Activated naive CD4-positive, alpha-beta T cell treated with anti-CD3 and anti-CD28 coated beads, Interleukin-2, amount 50 U/mL, for 72 hours (primary cell): ENCODE measurements at regions not wholly inside any gene's neighbourhood (a gene's known extent, or its start where the extent isn't known, plus 50 kb on each side); places are given as distances from the start of the nearest gene placed in this dataset.
A peak's percentile ranks its signal among the peaks of the same experiment; 100 is the strongest.

Source experiments
- ATAC-seq, 2 donors: fragments of 150-1000 bp; cut with Tn5 transposase; 2 replicates each; pipeline ENCODE4 v1.10.0; 2021; ENCODE audit warnings: mild to moderate bottlenecking in 2 of 2, moderate library complexity in 2 of 2
- DNase-seq, 2 donors: peaks; one replicate each; pipeline ENCODE4 v3.0.0; 2021 to 2022; ENCODE audit warnings: low spot score in 2 of 2
- H3K27ac Mint-ChIP-seq, 2 donors: one replicate each; pipeline ENCODE4 v1.8.0; 2022; ENCODE audit warnings: mild to moderate bottlenecking in 2 of 2, mixed read lengths in 2 of 2
- H3K36me3 Mint-ChIP-seq, 2 donors: one replicate each; pipeline ENCODE4 v1.8.0; 2022; ENCODE audit warnings: mixed read lengths in 2 of 2
- H3K9me3 Mint-ChIP-seq, 2 donors: one replicate each; pipeline ENCODE4 v1.8.0; 2022; ENCODE audit warnings: mixed read lengths in 2 of 2

DNA sequence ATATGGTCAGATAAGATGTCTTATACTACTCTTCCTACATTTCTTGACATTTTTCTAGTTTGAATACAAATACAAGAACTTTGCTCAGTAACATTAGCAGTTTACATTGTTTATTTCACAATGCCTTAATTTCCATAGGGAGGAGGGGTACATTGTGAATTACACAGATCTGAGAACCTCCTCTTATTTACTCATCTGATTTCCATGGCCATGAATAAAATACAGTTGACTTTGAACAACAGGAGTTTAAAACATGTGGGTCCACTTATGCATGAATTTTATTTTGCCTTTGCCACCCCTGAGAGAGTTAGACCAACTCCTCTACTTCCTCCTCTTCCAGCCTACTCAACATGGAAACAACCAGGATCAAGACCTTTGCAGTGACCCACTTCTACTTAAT lies 67.7 kb downstream of the MGST1 start:
- Mint-ChIP-seq H3K9me3 (peaks cover 10% of the 10 kb centered on the region in 2 donors), H3K27ac (no peak overlapping the region), H3K36me3 (no peaks in the 10 kb centered on the region)
- ATAC-seq (no peak), DNase-seq (no peak)

DNA sequence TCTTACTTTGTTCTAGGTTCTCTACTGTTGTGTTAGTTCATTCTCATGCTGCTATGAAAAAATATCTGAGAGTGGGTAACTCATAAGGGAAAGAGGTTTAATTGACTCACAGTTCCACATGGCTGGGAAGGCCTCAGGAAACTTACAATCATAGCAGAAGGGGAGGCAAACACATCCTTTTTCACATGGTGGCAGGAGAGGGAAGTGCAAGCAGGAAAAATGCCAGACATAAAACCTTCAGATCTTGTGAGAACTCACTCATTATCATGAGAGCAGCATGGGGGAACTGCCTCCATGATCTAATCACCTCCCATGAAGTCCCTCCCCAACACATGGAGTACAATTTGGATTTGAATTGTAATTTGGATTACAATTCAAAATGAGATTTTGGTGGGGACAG lies 69.6 kb downstream of the MGST1 start:
- no peaks in the 10 kb centered on the region for H3K36me3 Mint-ChIP-seq
- ATAC-seq (no peak), DNase-seq (no peak)
- peaks cover 5 to 17% of the 10 kb centered on the region in 2 donors for H3K9me3 Mint-ChIP-seq
- no peak overlapping the region for H3K27ac Mint-ChIP-seq

DNA sequence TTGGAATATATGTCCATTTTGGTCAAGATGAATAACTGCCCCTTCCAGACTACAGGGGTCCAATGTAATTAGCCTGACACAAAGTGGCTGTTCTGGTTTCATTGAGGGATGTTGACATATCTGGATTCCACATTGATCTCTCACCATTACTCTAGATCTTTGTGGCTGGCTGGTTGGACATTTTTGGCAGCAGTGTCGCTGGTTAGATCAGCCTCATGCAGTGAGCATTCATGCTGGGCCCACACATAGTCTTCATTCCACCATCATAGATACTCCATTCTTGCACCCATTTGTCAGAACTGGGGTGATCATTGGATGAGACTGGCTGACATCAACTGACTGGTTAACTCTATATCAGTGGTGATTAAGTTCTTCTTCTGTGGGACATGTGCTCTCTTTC lies 74.4 kb downstream of the MGST1 start:
- no peaks in the 10 kb centered on the region for H3K36me3 Mint-ChIP-seq
- no peak for ATAC-seq

DNA sequence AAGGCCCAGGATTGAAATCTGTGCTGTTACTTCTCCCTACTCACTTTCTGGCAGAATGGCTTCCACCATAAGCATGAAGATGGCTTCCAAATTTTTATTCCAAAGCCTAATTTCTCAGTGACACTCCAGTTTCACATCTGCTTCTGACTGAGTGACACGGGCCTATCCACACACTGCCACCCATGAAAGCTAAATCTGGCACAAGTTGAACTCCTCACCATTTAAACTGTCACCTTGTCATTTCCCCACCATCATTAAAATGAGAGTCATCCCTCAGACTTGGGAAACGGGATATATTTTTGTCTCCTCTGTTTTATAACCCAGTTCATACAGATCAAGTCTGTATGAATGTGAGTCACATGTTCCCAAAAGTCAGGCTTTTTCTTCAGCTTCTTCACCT lies 77.1 kb downstream of the MGST1 start:
- H3K9me3 Mint-ChIP-seq, result peaks cover 9 to 16% of the 10 kb centered on the region in 2 donors
- no peak for ATAC-seq
- H3K36me3 Mint-ChIP-seq, result no peaks in the 10 kb centered on the region
- no peak for DNase-seq
- no peak overlapping the region for H3K27ac Mint-ChIP-seq

More for the DNA sequence above, 74.4 kb downstream of the MGST1 start:
- Mint-ChIP-seq H3K27ac (no peak overlapping the region), H3K9me3 (peaks cover 9 to 22% of the 10 kb centered on the region in 2 donors)
- no peak for DNase-seq

DNA sequence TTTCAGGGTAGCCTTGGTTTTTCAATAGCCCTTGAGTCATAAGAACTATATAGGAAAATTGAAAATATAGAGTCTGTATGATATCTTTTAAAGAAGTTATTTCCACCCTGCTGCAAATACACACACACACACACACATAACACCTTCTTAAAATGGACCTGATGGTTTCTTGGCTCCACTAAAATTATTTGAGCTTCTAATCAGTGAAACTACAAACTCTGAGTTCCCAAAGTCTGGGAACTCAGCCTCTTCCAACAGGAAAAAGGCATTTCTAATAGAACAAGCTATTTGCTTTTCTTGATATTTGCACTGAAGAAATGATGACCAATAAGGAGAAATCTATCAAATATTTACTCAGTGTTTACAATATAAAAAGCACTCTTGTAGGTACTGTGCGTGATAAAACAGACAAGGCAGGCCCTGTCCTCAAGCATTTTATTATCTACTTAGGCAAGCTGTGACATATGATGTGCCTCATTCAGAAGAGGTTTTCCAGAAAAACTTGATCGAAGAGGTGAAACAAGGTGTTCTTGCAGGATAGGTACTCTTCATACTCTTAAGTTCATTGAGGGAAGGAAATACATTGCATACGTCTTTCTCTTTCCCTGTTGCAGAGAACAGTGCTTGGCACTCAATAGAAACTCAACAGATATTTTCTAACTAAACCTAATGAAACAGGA lies 88.6 kb downstream of the MGST1 start:
- DNase-seq, result no peak
- Mint-ChIP-seq H3K36me3 (no peaks in the 10 kb centered on the region), H3K9me3 (peaks cover 3 to 6% of the 10 kb centered on the region in 2 donors), H3K27ac (no peak overlapping the region)
- no peak for ATAC-seq

DNA sequence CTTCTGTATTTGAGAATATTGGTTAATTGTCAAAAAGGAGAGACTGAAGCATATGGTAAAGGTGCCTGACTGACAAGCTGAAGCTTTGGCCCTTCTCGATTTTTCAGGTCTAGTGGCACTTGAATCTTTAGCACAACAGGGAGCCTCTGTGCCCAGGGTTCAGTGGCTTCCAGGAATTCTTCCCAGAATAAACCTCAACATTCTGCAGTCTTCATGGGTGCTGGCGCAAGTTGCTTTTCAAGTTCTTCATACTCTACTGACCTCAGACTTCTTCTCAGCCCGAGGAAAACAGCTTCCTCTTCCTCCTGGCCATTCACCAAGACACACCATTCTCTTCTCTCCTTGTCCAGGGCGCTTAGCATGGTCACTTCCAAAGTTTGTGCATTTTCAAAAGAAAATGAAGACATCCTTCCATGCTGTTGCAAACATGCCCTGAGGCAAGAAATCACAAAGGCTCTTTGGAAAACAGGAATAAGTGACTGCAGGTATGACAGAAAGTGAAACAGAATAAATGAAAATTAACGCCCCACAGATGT lies 89.9 kb downstream of the MGST1 start:
- Mint-ChIP-seq H3K36me3 (peaks cover 0 to 5% of the 10 kb centered on the region in 2 donors), H3K27ac (no peak overlapping the region), H3K9me3 (peaks cover 5 to 9% of the 10 kb centered on the region in 2 donors)
- DNase-seq (no peak), ATAC-seq (no peak)

DNA sequence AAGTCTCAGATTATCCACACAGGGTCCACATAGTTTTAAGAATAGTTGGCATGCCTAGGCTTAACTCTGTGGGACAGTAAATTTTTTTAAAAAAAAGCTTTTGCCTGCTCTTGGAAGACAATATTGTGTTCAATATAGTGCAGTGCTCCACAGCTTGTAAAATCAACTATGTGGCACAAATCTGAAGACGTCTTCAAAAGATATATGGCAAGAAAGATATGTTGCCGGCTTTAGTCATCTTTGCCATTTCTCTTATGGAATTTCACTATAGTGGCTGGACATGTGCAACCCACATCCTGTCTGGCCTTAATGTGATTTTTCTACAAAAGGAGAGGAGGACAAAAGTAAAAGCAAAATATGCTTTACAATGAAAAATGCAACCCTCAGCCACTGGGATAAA lies 90.5 kb downstream of the MGST1 start:
- no peak for ATAC-seq

DNA sequence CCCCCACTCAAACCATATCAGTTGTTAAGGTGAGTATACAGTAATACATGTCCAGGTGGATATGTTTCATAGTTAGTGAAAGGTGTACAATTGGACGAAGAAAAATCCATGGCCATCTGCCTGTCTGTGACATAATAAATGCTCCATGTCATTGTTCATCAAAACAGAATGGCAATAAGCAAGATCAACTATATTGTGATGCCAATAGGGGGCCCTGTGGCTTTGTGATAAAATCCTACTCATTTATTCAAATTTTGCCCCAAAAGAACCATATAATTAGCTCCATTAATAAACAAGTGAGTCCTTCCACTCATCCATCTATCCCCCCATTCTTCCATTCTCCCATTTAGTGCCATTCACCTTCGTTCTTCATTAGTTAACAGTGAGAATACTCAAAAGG lies 102.0 kb downstream of the MGST1 start:
- Mint-ChIP-seq H3K27ac (peak overlapping the region in 1 of 2 donors; percentile 3), H3K9me3 (peaks cover 21 to 22% of the 10 kb centered on the region in 2 donors), H3K36me3 (no peaks in the 10 kb centered on the region)
- ATAC-seq (no peak), DNase-seq (no peak)

More for the DNA sequence above, 90.5 kb downstream of the MGST1 start:
- peaks cover 0 to 5% of the 10 kb centered on the region in 2 donors for H3K36me3 Mint-ChIP-seq
- no peak overlapping the region for H3K27ac Mint-ChIP-seq
- DNase-seq, result no peak
- H3K9me3 Mint-ChIP-seq, result peaks cover 10 to 11% of the 10 kb centered on the region in 2 donors

DNA sequence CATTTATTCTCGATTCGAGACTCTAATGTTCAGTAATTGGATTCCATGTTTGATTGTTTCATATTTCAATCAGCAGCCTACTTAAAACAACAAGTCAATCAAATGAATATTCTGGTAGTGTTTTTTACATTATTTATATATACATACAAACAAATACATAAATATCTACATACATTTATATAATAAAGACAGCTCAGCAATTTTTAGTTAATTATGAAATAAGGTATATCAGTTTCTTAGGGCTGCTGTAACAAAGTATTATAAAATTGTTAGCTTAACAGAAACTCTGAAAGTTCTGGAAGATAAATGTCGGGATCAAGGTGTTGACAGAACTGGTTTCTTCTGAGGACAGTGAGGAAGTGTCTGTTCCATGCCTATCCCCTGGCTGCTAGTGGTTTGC lies 105.9 kb downstream of the MGST1 start:
- ATAC-seq (no peak), DNase-seq (no peak)
- Mint-ChIP-seq H3K9me3 (peaks cover 11 to 14% of the 10 kb centered on the region in 2 donors), H3K27ac (no peak overlapping the region), H3K36me3 (no peaks in the 10 kb centered on the region)

DNA sequence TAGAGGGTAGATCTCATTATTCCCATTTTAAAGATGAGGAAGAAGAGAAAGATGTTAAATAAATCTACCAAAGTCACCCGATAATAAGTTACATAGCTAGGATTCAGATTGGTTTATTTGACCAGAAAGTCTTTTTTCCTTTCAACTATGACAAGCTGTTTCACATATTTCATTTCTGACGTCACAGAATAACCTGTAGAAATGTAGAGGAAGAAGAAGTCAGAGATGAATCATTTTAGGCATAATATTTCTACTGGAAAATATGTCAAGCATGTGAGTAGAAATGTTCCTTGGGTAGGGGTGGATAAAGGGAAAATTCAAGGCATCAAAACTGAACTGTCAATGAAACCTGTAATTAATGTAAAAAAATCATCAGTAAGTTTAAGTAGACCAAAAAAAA lies 107.0 kb downstream of the MGST1 start:
- Mint-ChIP-seq H3K27ac (no peak overlapping the region), H3K36me3 (no peaks in the 10 kb centered on the region), H3K9me3 (peaks cover 4 to 7% of the 10 kb centered on the region in 2 donors)
- DNase-seq (no peak), ATAC-seq (no peak)

DNA sequence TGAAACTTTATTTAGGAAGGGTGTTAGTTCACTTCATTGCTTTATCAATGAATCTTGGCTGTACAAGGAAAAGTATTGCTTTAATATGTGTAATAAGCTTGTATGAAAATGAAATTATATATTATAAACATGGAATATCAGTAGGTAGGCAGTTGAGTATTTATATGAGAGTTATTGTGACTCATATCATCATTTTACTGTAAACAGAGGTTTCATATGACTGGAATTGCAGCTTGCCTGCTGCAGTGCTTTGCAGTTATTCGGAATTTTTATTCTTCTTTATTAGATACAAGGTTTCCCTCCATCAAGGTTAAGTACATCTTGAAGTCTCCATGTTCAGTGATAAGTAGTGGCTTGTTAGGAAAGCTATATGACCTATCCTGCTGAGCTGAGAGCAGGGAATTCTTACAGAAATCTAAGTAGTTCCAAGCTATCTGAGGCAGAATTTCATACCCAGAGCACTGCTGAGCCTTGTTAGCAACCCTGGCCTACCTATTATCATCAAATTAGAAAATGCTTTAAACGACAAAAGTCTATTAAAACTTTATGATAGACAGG lies 111.2 kb downstream of the MGST1 start:
- Mint-ChIP-seq H3K27ac (no peak overlapping the region), H3K9me3 (peaks cover 0 to 4% of the 10 kb centered on the region in 2 donors), H3K36me3 (no peaks in the 10 kb centered on the region)
- ATAC-seq (no peak), DNase-seq (no peak)

DNA sequence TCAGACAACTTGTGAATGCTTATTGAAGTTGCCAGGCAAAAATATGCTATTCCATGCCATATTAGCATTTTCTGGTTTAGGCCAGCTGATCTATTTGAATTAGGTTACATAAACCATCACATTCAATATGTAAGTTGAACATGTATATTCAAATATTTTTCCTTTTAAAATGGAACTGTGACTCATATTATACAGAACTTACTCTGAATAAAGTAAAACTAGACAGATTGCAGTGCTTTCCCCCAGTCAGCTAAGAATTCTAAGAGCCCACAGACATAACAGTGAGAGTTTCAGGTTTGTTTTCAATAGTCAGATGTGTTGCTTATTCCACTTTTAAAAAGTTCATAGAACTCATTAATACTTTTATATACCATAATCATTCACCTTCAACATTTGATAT lies 119.8 kb downstream of the MGST1 start:
- H3K27ac Mint-ChIP-seq, result no peak overlapping the region
- no peaks in the 10 kb centered on the region for H3K36me3 Mint-ChIP-seq
- ATAC-seq (no peak), DNase-seq (no peak)
- H3K9me3 Mint-ChIP-seq, result peaks cover 7 to 12% of the 10 kb centered on the region in 2 donors

DNA sequence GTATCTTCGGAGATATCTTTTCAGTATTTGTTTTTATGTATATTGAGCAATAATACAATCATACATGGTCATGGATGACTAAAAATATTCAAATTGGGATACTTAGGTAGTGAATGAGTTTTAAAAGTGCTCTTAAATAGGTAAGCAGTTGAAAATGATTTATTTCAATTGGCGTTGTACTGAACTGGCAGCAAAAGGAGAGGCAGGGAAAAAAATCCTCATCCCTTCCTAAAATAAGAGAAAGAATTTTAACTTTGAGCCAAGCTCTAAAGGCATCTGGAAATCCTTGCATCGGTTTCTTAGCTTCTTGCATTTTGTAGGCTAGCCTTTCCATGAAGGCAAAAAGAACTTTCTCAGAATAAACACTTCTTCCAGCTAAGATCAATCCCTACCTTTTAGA lies 125.2 kb downstream of the MGST1 start:
- Mint-ChIP-seq H3K27ac (no peak overlapping the region), H3K36me3 (no peaks in the 10 kb centered on the region), H3K9me3 (no peaks in the 10 kb centered on the region)
- DNase-seq (no peak), ATAC-seq (no peak)

DNA sequence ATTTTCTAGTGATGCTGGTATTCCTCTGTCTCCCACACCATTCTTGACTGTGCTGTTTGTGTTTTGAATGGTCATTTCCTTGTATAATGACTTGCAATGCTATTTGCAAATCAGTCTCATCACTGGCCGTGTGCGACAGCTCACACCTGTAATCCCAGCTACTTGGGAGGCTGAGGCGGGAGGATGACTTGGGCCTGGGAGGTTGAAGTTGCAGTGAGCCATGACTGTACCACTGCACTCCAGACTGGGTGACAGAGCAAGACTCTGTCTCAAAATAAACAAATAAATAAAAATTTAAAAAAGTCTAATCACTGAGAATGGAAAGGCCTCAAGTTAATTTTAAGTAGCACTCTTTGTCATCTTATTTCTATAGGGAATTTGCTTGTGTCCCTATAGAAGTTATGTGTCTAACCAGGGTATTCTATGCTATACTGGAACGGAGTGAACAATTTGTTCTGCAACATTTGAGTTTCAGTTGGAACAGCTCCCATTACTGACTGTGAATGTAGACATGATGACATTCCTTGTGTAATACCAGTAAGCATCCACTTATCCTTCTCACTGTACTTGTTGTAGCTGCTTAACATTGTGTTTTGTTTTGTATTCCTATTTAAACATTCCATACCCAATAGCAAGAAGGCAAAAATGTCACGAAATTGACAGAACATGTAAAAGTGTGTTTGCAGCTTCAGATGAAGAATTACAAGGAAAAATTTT lies 126.3 kb downstream of the MGST1 start:
- H3K36me3 Mint-ChIP-seq, result no peaks in the 10 kb centered on the region
- ATAC-seq (no peak), DNase-seq (no peak)
- no peak overlapping the region for H3K27ac Mint-ChIP-seq
- no peaks in the 10 kb centered on the region for H3K9me3 Mint-ChIP-seq

DNA sequence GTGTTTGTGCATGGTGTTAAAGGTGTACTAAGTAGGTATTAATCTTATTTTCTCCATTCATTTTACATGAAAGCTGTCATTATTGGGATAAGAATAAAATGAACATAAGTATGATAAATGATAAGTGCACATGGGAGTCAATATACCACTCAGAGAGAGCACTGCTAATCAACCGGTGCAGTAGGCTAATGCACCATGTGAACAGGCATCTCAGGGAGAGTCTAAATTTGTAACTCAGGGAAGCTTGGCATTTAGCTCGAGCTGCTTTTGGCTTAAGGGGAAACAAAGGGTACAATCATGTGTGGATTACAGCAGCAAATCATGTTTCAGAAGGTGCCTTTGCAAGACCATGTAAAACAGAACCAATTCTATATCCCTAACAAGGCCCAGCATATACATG lies 127.4 kb downstream of the MGST1 start:
- no peaks in the 10 kb centered on the region for H3K9me3 Mint-ChIP-seq
- ATAC-seq (no peak), DNase-seq (no peak)
- no peaks in the 10 kb centered on the region for H3K36me3 Mint-ChIP-seq
- no peak overlapping the region for H3K27ac Mint-ChIP-seq

DNA sequence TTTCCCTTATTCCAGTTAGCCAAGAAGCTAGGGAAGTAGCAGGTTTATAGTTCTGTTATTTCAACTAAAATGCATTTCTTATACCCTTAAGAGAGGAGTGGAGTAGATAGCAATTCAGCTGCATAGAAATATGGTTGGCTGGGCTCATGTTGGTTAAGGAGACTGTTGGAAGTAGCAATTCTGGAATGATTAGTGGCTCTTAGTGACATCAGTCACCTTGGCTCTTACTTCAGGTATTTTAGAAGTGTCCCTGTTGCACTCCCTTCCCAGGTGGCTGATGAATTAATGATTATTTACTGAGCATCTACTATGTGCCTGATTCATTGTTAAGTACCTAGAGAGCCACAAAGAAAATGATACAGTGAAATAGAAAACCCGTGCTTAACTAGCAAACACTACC lies 128.1 kb downstream of the MGST1 start:
- Mint-ChIP-seq H3K9me3 (no peaks in the 10 kb centered on the region), H3K27ac (no peak overlapping the region), H3K36me3 (no peaks in the 10 kb centered on the region)
- no peak for DNase-seq
- no peak for ATAC-seq

DNA sequence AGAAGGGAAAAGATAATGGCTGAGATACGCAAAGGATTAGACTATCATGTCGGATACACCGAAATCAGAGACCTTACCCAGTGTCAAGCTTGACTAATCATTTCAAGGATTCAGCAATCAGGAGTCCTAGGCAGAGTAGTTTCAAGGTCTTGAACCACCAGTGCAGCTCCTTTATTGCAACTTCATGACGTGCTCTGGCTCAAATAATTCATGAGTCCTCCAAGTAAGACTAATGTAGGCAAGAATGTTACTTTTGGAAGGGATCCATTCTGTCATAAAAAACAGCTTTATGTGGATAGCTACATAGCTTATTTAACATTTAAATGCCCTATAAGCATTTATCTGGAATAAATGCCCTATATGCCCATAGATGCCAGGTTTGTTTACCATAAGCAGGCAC lies 123.2 kb downstream of the LMO3 start:
- Mint-ChIP-seq H3K27ac (no peak overlapping the region), H3K36me3 (no peaks in the 10 kb centered on the region), H3K9me3 (peaks cover 8 to 36% of the 10 kb centered on the region in 2 donors)
- ATAC-seq (no peak), DNase-seq (no peak)
